HepG2 (cell line): ENCODE measurements at regions not wholly inside any gene's neighbourhood (a gene's known extent, or its start where the extent isn't known, plus 50 kb on each side); places are given as distances from the start of the nearest gene placed in this dataset.

Source experiments
- CEBPG ChIP-seq: IDR thresholded peaks from 2 replicates; pipeline ENCODE4 v1.6.1; 2016
- HNRNPLL ChIP-seq: fragments of 200-400 bp; formaldehyde crosslinking; IDR thresholded peaks from 2 replicates; pipeline ENCODE4 v1.6.1; 2017; ENCODE audit warnings: mild to moderate bottlenecking, low read depth, low read length; ENCODE audit not compliant: poor library complexity, severe bottlenecking
- KMT2B ChIP-seq: IDR thresholded peaks from 2 replicates; pipeline ENCODE4 v1.6.1; 2016; ENCODE audit warnings: missing genetic modification reagents, missing compliant biosample characterization
- MAX ChIP-seq: IDR thresholded peaks from 2 replicates; pipeline ENCODE4 v1.6.1; 2012; ENCODE audit warnings: inconsistent platforms
- MXD4 ChIP-seq: IDR thresholded peaks from 2 replicates; pipeline ENCODE4 v1.6.1; 2016; ENCODE audit warnings: mild to moderate bottlenecking, missing biosample characterization, missing genetic modification reagents
- NCOA5 ChIP-seq: sonication (generic); formaldehyde crosslinking; IDR thresholded peaks from 2 replicates; pipeline ENCODE4 v1.4.0; 2020; ENCODE audit warnings: missing genetic modification reagents
- SMAD9 ChIP-seq: sonication (generic); formaldehyde crosslinking; IDR thresholded peaks from 2 replicates; pipeline ENCODE4 v1.5.1; 2020; ENCODE audit warnings: mild to moderate bottlenecking, missing genetic modification reagents
- TBL1XR1 ChIP-seq: fragments of 150-350 bp; IDR thresholded peaks from 2 replicates; pipeline ENCODE4 v1.6.1; 2014; ENCODE audit warnings: borderline replicate concordance, low read length; ENCODE audit not compliant: partially characterized antibody
- U2AF1 ChIP-seq: fragments of 200-400 bp; formaldehyde crosslinking; optimal IDR thresholded peaks from 2 replicates; pipeline ENCODE3; 2017; ENCODE audit warnings: mild to moderate bottlenecking, low read depth, low read length
- ZFP1 ChIP-seq: IDR thresholded peaks from 2 replicates; pipeline ENCODE4 v1.6.1; 2016
- ZHX1 ChIP-seq: sonication (generic); formaldehyde crosslinking; IDR thresholded peaks from 2 replicates; pipeline ENCODE4 v1.8.1; 2022; ENCODE audit warnings: low read depth, mild to moderate bottlenecking, missing genetic modification reagents
- ZNF3 ChIP-seq: IDR thresholded peaks from 2 replicates; pipeline ENCODE4 v1.7.0; 2017; ENCODE audit warnings: inconsistent platforms
- ZNF34 ChIP-seq: sonication (generic); formaldehyde crosslinking; IDR thresholded peaks from 2 replicates; pipeline ENCODE4 v1.4.0; 2020; ENCODE audit warnings: mild to moderate bottlenecking, missing genetic modification reagents, borderline replicate concordance
- ZNF547 ChIP-seq: sonication (generic); formaldehyde crosslinking; IDR thresholded peaks from 2 replicates; pipeline ENCODE4 v1.5.1; 2020; ENCODE audit warnings: mild to moderate bottlenecking, missing genetic modification reagents
- ZNF562 ChIP-seq: sonication (generic); formaldehyde crosslinking; IDR thresholded peaks from 2 replicates; pipeline ENCODE4 v1.8.0; 2022; ENCODE audit warnings: missing genetic modification reagents, borderline replicate concordance
- ZNF800 ChIP-seq: sonication (generic); formaldehyde crosslinking; IDR thresholded peaks from 2 replicates; pipeline ENCODE4 v1.4.0; 2020; ENCODE audit warnings: missing genetic modification reagents
- ZSCAN22 ChIP-seq: sonication (generic); formaldehyde crosslinking; IDR thresholded peaks from 2 replicates; pipeline ENCODE4 v1.4.0; 2020; ENCODE audit warnings: mild to moderate bottlenecking, missing genetic modification reagents
- ZSCAN9 ChIP-seq: IDR thresholded peaks from 2 replicates; pipeline ENCODE4 v1.6.1; 2016; ENCODE audit warnings: borderline replicate concordance
- TF ChIP-seq, protein P1 (sequence below): sonication (generic); formaldehyde crosslinking; conservative IDR thresholded peaks from 2 replicates; pipeline ENCODE4 v1.4.0; 2020; ENCODE audit warnings: missing genetic modification reagents
- TF ChIP-seq, protein P2 (sequence below): IDR thresholded peaks from 2 replicates; pipeline ENCODE4 v1.6.1; 2012; ENCODE audit warnings: low read length, improper control_type of control experiment

DNA sequence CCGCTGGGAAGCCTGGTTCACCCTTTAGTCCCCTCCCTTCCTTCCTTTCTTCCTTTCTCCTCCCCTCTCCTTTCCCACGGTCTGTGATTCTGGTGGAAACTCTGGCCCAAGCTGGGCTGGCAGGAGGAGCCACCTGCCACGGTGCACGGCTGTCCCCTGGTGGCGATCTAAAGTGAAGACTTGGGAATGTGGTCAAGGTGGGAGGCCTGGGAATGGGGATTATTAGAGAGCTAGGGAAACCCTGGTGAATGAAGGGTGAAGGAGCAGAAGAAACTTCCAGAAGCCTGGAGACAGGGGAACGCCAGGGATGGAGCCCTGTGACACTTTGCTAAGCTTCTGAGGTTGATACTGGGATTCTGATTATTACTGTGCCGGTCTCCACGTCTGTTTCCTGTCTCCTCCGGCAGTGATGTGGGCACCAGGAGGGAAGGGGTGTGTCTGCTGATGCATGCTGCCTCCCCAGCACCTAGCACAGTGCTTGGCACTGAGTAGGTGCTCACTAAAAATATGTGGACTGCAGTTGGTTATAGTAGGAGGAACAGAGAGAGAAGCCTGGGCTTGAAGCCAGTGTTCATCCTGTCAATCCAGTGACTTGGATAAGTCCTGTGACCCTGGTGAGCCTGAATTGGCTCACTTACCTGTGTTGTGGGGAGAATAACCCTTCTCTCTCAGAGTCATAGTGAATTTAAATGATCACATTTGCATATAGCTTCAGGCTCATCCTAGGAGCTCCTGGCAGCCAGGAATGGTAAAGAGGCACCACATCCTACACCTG lies 71.2 kb upstream of the NBPF3 start (continued):
- TF ChIP-seq, protein P1, sequence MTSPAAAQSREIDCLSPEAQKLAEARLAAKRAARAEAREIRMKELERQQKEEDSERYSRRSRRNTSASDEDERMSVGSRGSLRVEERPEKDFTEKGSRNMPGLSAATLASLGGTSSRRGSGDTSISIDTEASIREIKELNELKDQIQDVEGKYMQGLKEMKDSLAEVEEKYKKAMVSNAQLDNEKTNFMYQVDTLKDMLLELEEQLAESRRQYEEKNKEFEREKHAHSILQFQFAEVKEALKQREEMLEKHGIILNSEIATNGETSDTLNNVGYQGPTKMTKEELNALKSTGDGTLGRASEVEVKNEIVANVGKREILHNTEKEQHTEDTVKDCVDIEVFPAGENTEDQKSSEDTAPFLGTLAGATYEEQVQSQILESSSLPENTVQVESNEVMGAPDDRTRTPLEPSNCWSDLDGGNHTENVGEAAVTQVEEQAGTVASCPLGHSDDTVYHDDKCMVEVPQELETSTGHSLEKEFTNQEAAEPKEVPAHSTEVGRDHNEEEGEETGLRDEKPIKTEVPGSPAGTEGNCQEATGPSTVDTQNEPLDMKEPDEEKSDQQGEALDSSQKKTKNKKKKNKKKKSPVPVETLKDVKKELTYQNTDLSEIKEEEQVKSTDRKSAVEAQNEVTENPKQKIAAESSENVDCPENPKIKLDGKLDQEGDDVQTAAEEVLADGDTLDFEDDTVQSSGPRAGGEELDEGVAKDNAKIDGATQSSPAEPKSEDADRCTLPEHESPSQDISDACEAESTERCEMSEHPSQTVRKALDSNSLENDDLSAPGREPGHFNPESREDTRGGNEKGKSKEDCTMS (CRISPR knock-in tag), result no peak
- TF ChIP-seq NCOA5 (no peak), HNRNPLL (no peak), ZNF547 (CRISPR knock-in tag) (no peak), ZNF34 (CRISPR knock-in tag) (0 out of 2 replicates have a peak, but pooled peaks have one; percentile 44), CEBPG (CRISPR knock-in tag) (0 out of 2 replicates have a peak, but pooled peaks have one; percentile 28), KMT2B (0 out of 2 replicates have a peak, but pooled peaks have one; percentile 38), ZSCAN9 (CRISPR knock-in tag) (no peak), ZNF562 (CRISPR knock-in tag) (no peak), MAX (peak; percentile 44; the same call in 1 of the 2 replicates), SMAD9 (CRISPR knock-in tag) (no peak), ZHX1 (CRISPR knock-in tag) (no peak), ZNF800 (no peak), MXD4 (CRISPR knock-in tag) (peak; percentile 67; the same call in 1 of the 2 replicates), ZNF3 (CRISPR knock-in tag) (no peak), ZSCAN22 (no peak), TBL1XR1 (no peak), U2AF1 (peak; percentile 67), ZFP1 (no peak)
- TF ChIP-seq, protein P2, sequence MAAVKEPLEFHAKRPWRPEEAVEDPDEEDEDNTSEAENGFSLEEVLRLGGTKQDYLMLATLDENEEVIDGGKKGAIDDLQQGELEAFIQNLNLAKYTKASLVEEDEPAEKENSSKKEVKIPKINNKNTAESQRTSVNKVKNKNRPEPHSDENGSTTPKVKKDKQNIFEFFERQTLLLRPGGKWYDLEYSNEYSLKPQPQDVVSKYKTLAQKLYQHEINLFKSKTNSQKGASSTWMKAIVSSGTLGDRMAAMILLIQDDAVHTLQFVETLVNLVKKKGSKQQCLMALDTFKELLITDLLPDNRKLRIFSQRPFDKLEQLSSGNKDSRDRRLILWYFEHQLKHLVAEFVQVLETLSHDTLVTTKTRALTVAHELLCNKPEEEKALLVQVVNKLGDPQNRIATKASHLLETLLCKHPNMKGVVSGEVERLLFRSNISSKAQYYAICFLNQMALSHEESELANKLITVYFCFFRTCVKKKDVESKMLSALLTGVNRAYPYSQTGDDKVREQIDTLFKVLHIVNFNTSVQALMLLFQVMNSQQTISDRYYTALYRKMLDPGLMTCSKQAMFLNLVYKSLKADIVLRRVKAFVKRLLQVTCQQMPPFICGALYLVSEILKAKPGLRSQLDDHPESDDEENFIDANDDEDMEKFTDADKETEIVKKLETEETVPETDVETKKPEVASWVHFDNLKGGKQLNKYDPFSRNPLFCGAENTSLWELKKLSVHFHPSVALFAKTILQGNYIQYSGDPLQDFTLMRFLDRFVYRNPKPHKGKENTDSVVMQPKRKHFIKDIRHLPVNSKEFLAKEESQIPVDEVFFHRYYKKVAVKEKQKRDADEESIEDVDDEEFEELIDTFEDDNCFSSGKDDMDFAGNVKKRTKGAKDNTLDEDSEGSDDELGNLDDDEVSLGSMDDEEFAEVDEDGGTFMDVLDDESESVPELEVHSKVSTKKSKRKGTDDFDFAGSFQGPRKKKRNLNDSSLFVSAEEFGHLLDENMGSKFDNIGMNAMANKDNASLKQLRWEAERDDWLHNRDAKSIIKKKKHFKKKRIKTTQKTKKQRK, result no peak
